GM10248 (cell line): ENCODE measurements at regions not wholly inside any gene's neighbourhood (a gene's known extent, or its start where the extent isn't known, plus 50 kb on each side); places are given as distances from the start of the nearest gene placed in this dataset.

Source experiments
- CTCF ChIA-PET: fragments of 300-600 bp; sonication (Branson Sonifier 250); formaldehyde crosslinking; extraction: SDS; loops from one replicate; lab custom pipeline; 2021; ENCODE audit warnings: antibody characterized with exemption; lab: Yijun Ruan, JAX
- POLR2A ChIA-PET: fragments of 350-650 bp; sonication (Branson Sonifier 250); formaldehyde crosslinking; extraction: SDS; loops from one replicate; lab custom pipeline; 2020; ENCODE audit warnings: antibody characterized with exemption; lab: Yijun Ruan, JAX
- DNase-seq: peaks from one replicate; pipeline ENCODE4 v3.0.0; 2012; ENCODE audit errors: extremely low spot score
- CTCF ChIP-seq: IDR thresholded peaks from 2 replicates; pipeline ENCODE4 v1.5.1; 2012; ENCODE audit warnings: mild to moderate bottlenecking, low read depth; ENCODE audit errors: extremely low read depth, missing control alignments, control extremely low read depth

- TF ChIP-seq CTCF = no peak
- no peak for DNase-seq
- ChIA-PET POLR2A (no interaction called here), CTCF (interaction anchor here (0.9 to 1.9 kb wide), 4 partner anchors 14 to 193 kb away, joined by 3 to 6 read pairs (median 4); no protein-coding TSS in a partner anchor)
These were observed 105.6 kb upstream of the CPEB2 start for GRCh38 chr4:14896656-14897175.

GRCh38 chr4:14897217-14897616 is 105.1 kb upstream of the CPEB2 start:
- no peak for TF ChIP-seq CTCF
- CTCF ChIA-PET = interaction anchor here (1.1 kb wide), 1 partner anchor 193 kb away, joined by 3 read pairs; no protein-coding TSS in a partner anchor
- DNase-seq = no peak
- POLR2A ChIA-PET = no interaction called here

- ChIA-PET POLR2A (no interaction called here), CTCF (no interaction called here)
- DNase-seq = no peak
- no peak for TF ChIP-seq CTCF
These were observed 103.3 kb upstream of the CPEB2 start for GRCh38 chr4:14898989-14899388.

GRCh38 chr4:14902342-14902741 is 99.9 kb upstream of the CPEB2 start:
- TF ChIP-seq CTCF = no peak
- CTCF ChIA-PET = interaction anchor here (1.1 kb wide), 1 partner anchor 11 kb away, joined by 3 read pairs; no protein-coding TSS in a partner anchor
- POLR2A ChIA-PET = no interaction called here
- no peak for DNase-seq

- no peak for DNase-seq
- TF ChIP-seq CTCF = no peak
- ChIA-PET CTCF (interaction anchor here (1.1 kb wide), 1 partner anchor 10 kb away, joined by 3 read pairs; no protein-coding TSS in a partner anchor), POLR2A (no interaction called here)
These were observed 99.0 kb upstream of the CPEB2 start for GRCh38 chr4:14903321-14903720.

- CTCF ChIA-PET = no interaction called here
- DNase-seq = no peak
These were observed 95.5 kb upstream of the CPEB2 start for GRCh38 chr4:14906805-14907204.

More at GRCh38 chr4:14906805-14907204, 95.5 kb upstream of the CPEB2 start:
- TF ChIP-seq CTCF = no peak
- POLR2A ChIA-PET = no interaction called here
